ENCODE measurements at regions not wholly inside any gene's neighbourhood (a gene's known extent, or its start where the extent isn't known, plus 50 kb on each side); places are given as distances from the start of the nearest gene placed in this dataset.
"Not testable (repeated sequence)": the region's sequence is repeated elsewhere in the genome, so short reads cannot be mapped to it uniquely, and the experiment has no call there.

GRCh38 chr3:103532986-103533385 lies 1098.2 kb downstream of the ZPLD1 start:
- FAIRE-seq (no peak), DNase-seq (ENCODE audit: low spot score in 2 of 2) (no peak)

- DNase-seq (ENCODE audit: low spot score in 2 of 2) (no peak), FAIRE-seq (no peak)
These were observed 1119.6 kb downstream of the ZPLD1 start for GRCh38 chr3:103554451-103554850.

GRCh38 chr3:103564116-103564515 lies 1129.3 kb downstream of the ZPLD1 start:
- FAIRE-seq, result not testable (repeated sequence)

GRCh38 chr3:103585809-103586208 lies 1151.0 kb downstream of the ZPLD1 start:
- FAIRE-seq, result no peak
- DNase-seq (ENCODE audit: low spot score in 2 of 2), result no peak

More at GRCh38 chr3:103564116-103564515, 1129.3 kb downstream of the ZPLD1 start:
- DNase-seq (ENCODE audit: low spot score in 2 of 2), result not testable (repeated sequence)

- FAIRE-seq (no peak), DNase-seq (ENCODE audit: low spot score in 2 of 2) (no peak)
These were observed 1155.0 kb downstream of the ZPLD1 start for GRCh38 chr3:103589770-103590169.

- DNase-seq (ENCODE audit: low spot score in 2 of 2) (no peak), FAIRE-seq (no peak)
These were observed 1166.0 kb downstream of the ZPLD1 start for GRCh38 chr3:103600844-103601243.

GRCh38 chr3:103601666-103602065 lies 1166.9 kb downstream of the ZPLD1 start:
- no peak for FAIRE-seq
- no peak for DNase-seq (ENCODE audit: low spot score in 2 of 2)

GRCh38 chr3:103609472-103609871 lies 1174.7 kb downstream of the ZPLD1 start:
- DNase-seq (ENCODE audit: low spot score in 2 of 2) (no peak), FAIRE-seq (no peak)

- FAIRE-seq (no peak), DNase-seq (ENCODE audit: low spot score in 2 of 2) (no peak)
These were observed 1178.8 kb downstream of the ZPLD1 start for GRCh38 chr3:103613397-103614156.

- FAIRE-seq, result no peak
- DNase-seq (ENCODE audit: low spot score in 2 of 2), result no peak
These were observed 1179.9 kb downstream of the ZPLD1 start for GRCh38 chr3:103614719-103615118.

GRCh38 chr3:103617961-103618360 lies 1183.1 kb downstream of the ZPLD1 start:
- FAIRE-seq (no peak), DNase-seq (ENCODE audit: low spot score in 2 of 2) (no peak)

- FAIRE-seq (no peak), DNase-seq (ENCODE audit: low spot score in 2 of 2) (no peak)
These were observed 1189.5 kb downstream of the ZPLD1 start for GRCh38 chr3:103624271-103624670.

GRCh38 chr3:103629391-103629790 lies 1194.6 kb downstream of the ZPLD1 start:
- FAIRE-seq (no peak), DNase-seq (ENCODE audit: low spot score in 2 of 2) (no peak)

GRCh38 chr3:103644450-103644849 lies 1209.6 kb downstream of the ZPLD1 start:
- no peak for FAIRE-seq

GRCh38 chr3:103653996-103654395 lies 1219.2 kb downstream of the ZPLD1 start:
- no peak for FAIRE-seq
- no peak for DNase-seq (ENCODE audit: low spot score in 2 of 2)

More at GRCh38 chr3:103644450-103644849, 1209.6 kb downstream of the ZPLD1 start:
- DNase-seq (ENCODE audit: low spot score in 2 of 2), result no peak

- no peak for FAIRE-seq
- DNase-seq (ENCODE audit: low spot score in 2 of 2), result no peak
These were observed 1222.9 kb downstream of the ZPLD1 start for GRCh38 chr3:103657756-103658155.

GRCh38 chr3:103660810-103661209 lies 1226.0 kb downstream of the ZPLD1 start:
- FAIRE-seq (no peak), DNase-seq (ENCODE audit: low spot score in 2 of 2) (no peak)

- FAIRE-seq (no peak), DNase-seq (ENCODE audit: low spot score in 2 of 2) (no peak)
These were observed 1227.8 kb downstream of the ZPLD1 start for GRCh38 chr3:103662591-103662990.

GRCh38 chr3:103672346-103672745 lies 1237.5 kb downstream of the ZPLD1 start:
- DNase-seq (ENCODE audit: low spot score in 2 of 2) (no peak), FAIRE-seq (no peak)

GRCh38 chr3:103684904-103685303 lies 1250.1 kb downstream of the ZPLD1 start:
- no peak for FAIRE-seq
- no peak for DNase-seq (ENCODE audit: low spot score in 2 of 2)

- DNase-seq (ENCODE audit: low spot score in 2 of 2) (no peak), FAIRE-seq (no peak)
These were observed 1251.1 kb downstream of the ZPLD1 start for GRCh38 chr3:103685939-103686338.

GRCh38 chr3:103690536-103690935 lies 1255.7 kb downstream of the ZPLD1 start:
- no peak for DNase-seq (ENCODE audit: low spot score in 2 of 2)
- FAIRE-seq, result no peak
